ENCODE measurements at regions not wholly inside any gene's neighbourhood (a gene's known extent, or its start where the extent isn't known, plus 50 kb on each side); places are given as distances from the start of the nearest gene placed in this dataset.

DNA sequence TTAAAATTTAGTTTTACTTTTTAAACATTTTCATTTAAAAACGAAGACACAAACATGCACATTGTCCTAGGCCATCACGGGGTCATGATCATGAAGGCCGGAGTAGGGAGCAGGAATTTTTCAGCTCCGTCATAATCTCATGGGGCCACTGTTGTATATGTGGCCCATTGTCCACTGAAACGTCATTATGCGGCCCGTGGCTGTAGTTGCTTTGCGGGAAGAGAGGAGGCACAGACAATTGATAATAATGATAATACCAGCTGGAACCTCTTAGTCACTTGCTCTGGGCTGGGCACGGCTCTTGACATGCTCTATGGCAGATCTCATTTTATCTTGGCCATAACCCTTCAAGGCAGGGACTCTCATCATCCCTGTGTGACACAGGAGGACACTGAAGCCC lies 56.5 kb upstream of the FNDC1 start:
- H3K36me3 ChIP-seq (replicated peaks; ENCODE audit: insufficient read depth, low read length): no peaks in the 10 kb centered on the region

DNA sequence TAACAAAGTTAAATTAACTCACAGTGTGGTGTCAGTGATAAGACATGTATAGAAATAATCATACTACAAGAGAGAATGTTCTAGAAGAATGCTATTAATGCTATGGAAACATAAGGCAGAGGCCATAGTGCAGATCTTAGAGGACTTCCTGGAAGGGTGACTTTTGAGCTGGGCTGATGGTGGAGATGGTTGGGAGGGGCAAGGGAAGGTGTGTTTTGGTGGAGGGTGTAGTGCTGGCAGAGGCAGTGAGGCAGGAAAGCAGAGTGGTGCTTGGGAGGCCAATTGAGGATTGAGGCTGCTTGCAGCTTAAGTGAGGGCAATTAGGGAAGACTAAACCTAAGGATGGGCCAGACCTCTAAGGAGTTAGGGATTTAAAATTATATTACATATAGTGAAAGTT lies 58.5 kb upstream of the FNDC1 start:
- DNase-seq: no peak
- no peaks in the 10 kb centered on the region for H3K36me3 ChIP-seq (replicated peaks; ENCODE audit: insufficient read depth, low read length)
- no peaks in the 10 kb centered on the region for H3K79me2 ChIP-seq (ENCODE audit: low read length)

More for the DNA sequence above, 56.5 kb upstream of the FNDC1 start:
- H3K9me2 ChIP-seq (replicated peaks; ENCODE audit: insufficient read depth, low read length): no peaks in the 10 kb centered on the region
- H3F3A ChIP-seq (ENCODE audit: insufficient read depth, low read length): no peaks in the 10 kb centered on the region
- H3K4me3 ChIP-seq (ENCODE audit: low read length): no peak overlapping the region
- H3K79me2 ChIP-seq (ENCODE audit: low read length): no peaks in the 10 kb centered on the region
- TF ChIP-seq EZH2phosphoT487 (IDR thresholded peaks at IDR 0.05; ENCODE audit: low read length): no peak
- TF ChIP-seq, protein P1, sequence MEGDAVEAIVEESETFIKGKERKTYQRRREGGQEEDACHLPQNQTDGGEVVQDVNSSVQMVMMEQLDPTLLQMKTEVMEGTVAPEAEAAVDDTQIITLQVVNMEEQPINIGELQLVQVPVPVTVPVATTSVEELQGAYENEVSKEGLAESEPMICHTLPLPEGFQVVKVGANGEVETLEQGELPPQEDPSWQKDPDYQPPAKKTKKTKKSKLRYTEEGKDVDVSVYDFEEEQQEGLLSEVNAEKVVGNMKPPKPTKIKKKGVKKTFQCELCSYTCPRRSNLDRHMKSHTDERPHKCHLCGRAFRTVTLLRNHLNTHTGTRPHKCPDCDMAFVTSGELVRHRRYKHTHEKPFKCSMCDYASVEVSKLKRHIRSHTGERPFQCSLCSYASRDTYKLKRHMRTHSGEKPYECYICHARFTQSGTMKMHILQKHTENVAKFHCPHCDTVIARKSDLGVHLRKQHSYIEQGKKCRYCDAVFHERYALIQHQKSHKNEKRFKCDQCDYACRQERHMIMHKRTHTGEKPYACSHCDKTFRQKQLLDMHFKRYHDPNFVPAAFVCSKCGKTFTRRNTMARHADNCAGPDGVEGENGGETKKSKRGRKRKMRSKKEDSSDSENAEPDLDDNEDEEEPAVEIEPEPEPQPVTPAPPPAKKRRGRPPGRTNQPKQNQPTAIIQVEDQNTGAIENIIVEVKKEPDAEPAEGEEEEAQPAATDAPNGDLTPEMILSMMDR (IDR thresholded peaks at IDR 0.05; ENCODE audit: low read length): no peak
- no peak for TF ChIP-seq EZH2 (optimal IDR thresholded peaks at IDR 0.05; ENCODE audit: low read depth, low read length)
- no peaks in the 10 kb centered on the region for H4K20me1 ChIP-seq (ENCODE audit: insufficient read depth, low read length)
- H2AFZ ChIP-seq (ENCODE audit: low read length): no peak overlapping the region
- H3K4me1 ChIP-seq (ENCODE audit: low read length): peaks cover 16% of the 10 kb centered on the region
- no peak overlapping the region for H3K9ac ChIP-seq (ENCODE audit: low read length)
- H3K27me3 ChIP-seq (replicated peaks; ENCODE audit: insufficient read depth, low read length): peaks cover 18% of the 10 kb centered on the region
- H3K9me3 ChIP-seq (replicated peaks; ENCODE audit: insufficient read depth, low read length): no peaks in the 10 kb centered on the region
- no peak overlapping the region for H3K4me2 ChIP-seq (ENCODE audit: low read depth, low read length)
- no peak overlapping the region for H3K27ac ChIP-seq (ENCODE audit: low read length)
- no peak for DNase-seq

DNA sequence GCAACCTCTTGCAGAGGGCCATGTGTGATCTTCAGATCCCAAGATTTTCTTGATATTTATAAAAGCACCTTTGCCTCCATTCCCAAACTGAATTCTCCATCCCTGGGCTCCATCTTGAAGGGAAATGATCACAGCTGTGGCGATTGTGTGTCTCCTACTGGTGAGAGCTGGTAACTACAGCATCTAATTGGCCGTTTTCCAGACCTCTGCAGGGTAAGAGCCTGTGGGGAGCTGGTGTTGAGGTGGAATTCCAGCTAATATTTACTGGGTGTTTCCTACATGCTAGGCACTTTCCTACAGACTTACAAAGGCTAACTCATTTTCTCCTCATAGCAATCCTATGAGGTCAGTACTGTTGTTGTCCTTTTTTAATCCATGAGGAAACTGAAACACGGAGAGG lies 59.2 kb upstream of the FNDC1 start:
- Histone ChIP-seq H3K4me2 (ENCODE audit: low read depth, low read length) (no peak overlapping the region), H3K4me3 (ENCODE audit: low read length) (no peak overlapping the region), H3K79me2 (ENCODE audit: low read length) (no peaks in the 10 kb centered on the region), H3K9me3 (replicated peaks; ENCODE audit: insufficient read depth, low read length) (no peaks in the 10 kb centered on the region), H2AFZ (ENCODE audit: low read length) (no peak overlapping the region), H3K36me3 (replicated peaks; ENCODE audit: insufficient read depth, low read length) (no peaks in the 10 kb centered on the region), H4K20me1 (ENCODE audit: insufficient read depth, low read length) (no peaks in the 10 kb centered on the region), H3F3A (ENCODE audit: insufficient read depth, low read length) (peaks cover 7% of the 10 kb centered on the region; the same call in 1 of the 2 replicates), H3K27ac (ENCODE audit: low read length) (no peak overlapping the region), H3K27me3 (replicated peaks; ENCODE audit: insufficient read depth, low read length) (peaks cover 2% of the 10 kb centered on the region), H3K9me2 (replicated peaks; ENCODE audit: insufficient read depth, low read length) (no peaks in the 10 kb centered on the region), H3K9ac (ENCODE audit: low read length) (no peak overlapping the region), H3K4me1 (ENCODE audit: low read length) (peaks cover 20% of the 10 kb centered on the region)
- TF ChIP-seq EZH2phosphoT487 (IDR thresholded peaks at IDR 0.05; ENCODE audit: low read length) (no peak), EZH2 (optimal IDR thresholded peaks at IDR 0.05; ENCODE audit: low read depth, low read length) (no peak)
- TF ChIP-seq, protein P1 (IDR thresholded peaks at IDR 0.05; ENCODE audit: low read length): peak; percentile 56
- no peak for DNase-seq

More for the DNA sequence above, 58.5 kb upstream of the FNDC1 start:
- H3K9ac ChIP-seq (ENCODE audit: low read length): no peak overlapping the region
- H3K27me3 ChIP-seq (replicated peaks; ENCODE audit: insufficient read depth, low read length): peaks cover 7% of the 10 kb centered on the region
- H4K20me1 ChIP-seq (ENCODE audit: insufficient read depth, low read length): no peaks in the 10 kb centered on the region
- peaks cover 24% of the 10 kb centered on the region for H3K4me1 ChIP-seq (ENCODE audit: low read length)
- peaks cover 7% of the 10 kb centered on the region; the same call in 1 of the 2 replicates for H3F3A ChIP-seq (ENCODE audit: insufficient read depth, low read length)
- H3K27ac ChIP-seq (ENCODE audit: low read length): no peak overlapping the region
- H3K9me3 ChIP-seq (replicated peaks; ENCODE audit: insufficient read depth, low read length): no peaks in the 10 kb centered on the region
- H2AFZ ChIP-seq (ENCODE audit: low read length): no peak overlapping the region
- H3K4me2 ChIP-seq (ENCODE audit: low read depth, low read length): no peak overlapping the region
- no peaks in the 10 kb centered on the region for H3K9me2 ChIP-seq (replicated peaks; ENCODE audit: insufficient read depth, low read length)
- H3K4me3 ChIP-seq (ENCODE audit: low read length): no peak overlapping the region
- TF ChIP-seq EZH2phosphoT487 (IDR thresholded peaks at IDR 0.05; ENCODE audit: low read length) (no peak), EZH2 (optimal IDR thresholded peaks at IDR 0.05; ENCODE audit: low read depth, low read length) (no peak)
- TF ChIP-seq, protein P1 (IDR thresholded peaks at IDR 0.05; ENCODE audit: low read length): no peak

All from MM.1S (cell line).